GM19328 (cell line): ENCODE measurements at regions not wholly inside any gene's neighbourhood (a gene's known extent, or its start where the extent isn't known, plus 50 kb on each side); places are given as distances from the start of the nearest gene placed in this dataset.

ENCODE experiments used
- ATAC-seq: cut with Tn5 transposase; IDR thresholded peaks from one replicate; pipeline ENCODE4 v1.9.1; 2021; ENCODE audit warnings: mild to moderate bottlenecking, moderate library complexity; ENCODE audit not compliant: unreplicated experiment

- no peak for ATAC-seq
Measured at GRCh38 chr2:219766658-219767057, 139.2 kb downstream of the SLC4A3 start.

GRCh38 chr2:219769090-219769910 lies 141.9 kb downstream of the SLC4A3 start:
- no peak for ATAC-seq

GRCh38 chr2:219772103-219772635 lies 144.7 kb downstream of the SLC4A3 start:
- no peak for ATAC-seq

GRCh38 chr2:219772697-219773096 lies 145.3 kb downstream of the SLC4A3 start:
- ATAC-seq, result no peak

- no peak for ATAC-seq
Measured at GRCh38 chr2:219775506-219775905, 148.1 kb downstream of the SLC4A3 start.

GRCh38 chr2:219777388-219777787 lies 150.0 kb downstream of the SLC4A3 start:
- no peak for ATAC-seq

GRCh38 chr2:219778189-219778588 lies 150.8 kb downstream of the SLC4A3 start:
- ATAC-seq, result no peak

GRCh38 chr2:219782737-219783348 lies 155.4 kb downstream of the SLC4A3 start:
- ATAC-seq, result no peak

- ATAC-seq, result no peak
Measured at GRCh38 chr2:219783359-219783975, 156.0 kb downstream of the SLC4A3 start.

GRCh38 chr2:219784178-219784577 lies 156.7 kb downstream of the SLC4A3 start:
- no peak for ATAC-seq

GRCh38 chr2:219789476-219789875 lies 162.0 kb downstream of the SLC4A3 start:
- no peak for ATAC-seq

- no peak for ATAC-seq
Measured at GRCh38 chr2:219792446-219792845, 165.0 kb downstream of the SLC4A3 start.

GRCh38 chr2:219798430-219798829 lies 171.0 kb downstream of the SLC4A3 start:
- no peak for ATAC-seq

- no peak for ATAC-seq
Measured at GRCh38 chr2:219803294-219803693, 175.9 kb downstream of the SLC4A3 start.

- no peak for ATAC-seq
Measured at GRCh38 chr2:219810895-219811294, 183.5 kb downstream of the SLC4A3 start.

- no peak for ATAC-seq
Measured at GRCh38 chr2:219812672-219813071, 185.2 kb downstream of the SLC4A3 start.

- no peak for ATAC-seq
Measured at GRCh38 chr2:219820767-219821166, 193.3 kb downstream of the SLC4A3 start.

- no peak for ATAC-seq
Measured at GRCh38 chr2:219823574-219823973, 196.1 kb downstream of the SLC4A3 start.

- ATAC-seq, result no peak
Measured at GRCh38 chr2:219824996-219825395, 197.6 kb downstream of the SLC4A3 start.

- no peak for ATAC-seq
Measured at GRCh38 chr2:219828127-219828526, 200.7 kb downstream of the SLC4A3 start.

GRCh38 chr2:219829667-219830352 lies 202.4 kb downstream of the SLC4A3 start:
- ATAC-seq, result no peak
